ENCODE measurements at regions not wholly inside any gene's neighbourhood (a gene's known extent, or its start where the extent isn't known, plus 50 kb on each side); places are given as distances from the start of the nearest gene placed in this dataset.

- TF ChIP-seq, protein P1, sequence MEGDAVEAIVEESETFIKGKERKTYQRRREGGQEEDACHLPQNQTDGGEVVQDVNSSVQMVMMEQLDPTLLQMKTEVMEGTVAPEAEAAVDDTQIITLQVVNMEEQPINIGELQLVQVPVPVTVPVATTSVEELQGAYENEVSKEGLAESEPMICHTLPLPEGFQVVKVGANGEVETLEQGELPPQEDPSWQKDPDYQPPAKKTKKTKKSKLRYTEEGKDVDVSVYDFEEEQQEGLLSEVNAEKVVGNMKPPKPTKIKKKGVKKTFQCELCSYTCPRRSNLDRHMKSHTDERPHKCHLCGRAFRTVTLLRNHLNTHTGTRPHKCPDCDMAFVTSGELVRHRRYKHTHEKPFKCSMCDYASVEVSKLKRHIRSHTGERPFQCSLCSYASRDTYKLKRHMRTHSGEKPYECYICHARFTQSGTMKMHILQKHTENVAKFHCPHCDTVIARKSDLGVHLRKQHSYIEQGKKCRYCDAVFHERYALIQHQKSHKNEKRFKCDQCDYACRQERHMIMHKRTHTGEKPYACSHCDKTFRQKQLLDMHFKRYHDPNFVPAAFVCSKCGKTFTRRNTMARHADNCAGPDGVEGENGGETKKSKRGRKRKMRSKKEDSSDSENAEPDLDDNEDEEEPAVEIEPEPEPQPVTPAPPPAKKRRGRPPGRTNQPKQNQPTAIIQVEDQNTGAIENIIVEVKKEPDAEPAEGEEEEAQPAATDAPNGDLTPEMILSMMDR (IDR thresholded peaks at IDR 0.05; ENCODE audit: control extremely low read depth in 1 of 3, insufficient read depth in 1 of 3, low read depth in 1 of 3, low read length in 3 of 3) = no peak
- no peak for TF ChIP-seq CTBP2 (IDR thresholded peaks at IDR 0.05; ENCODE audit: borderline replicate concordance, insufficient read depth, insufficient read length, low read length)
- no peak for TF ChIP-seq CHD1 (IDR thresholded peaks at IDR 0.05; ENCODE audit: low read depth, low read length)
- no peak for TF ChIP-seq CHD2 (IDR thresholded peaks at IDR 0.05; ENCODE audit: low read length)
- no peak for TF ChIP-seq YY1 (IDR thresholded peaks at IDR 0.05; ENCODE audit: low read depth, low read length)
- no peak for TF ChIP-seq EP300 (IDR thresholded peaks at IDR 0.05; ENCODE audit: borderline replicate concordance in 1 of 2, low read depth in 2 of 2, low read length in 2 of 2)
Measured at GRCh38 chr10:105952153-105952552, 1212.4 kb downstream of the SORCS1 start.
